ENCODE measurements at regions not wholly inside any gene's neighbourhood (a gene's known extent, or its start where the extent isn't known, plus 50 kb on each side); places are given as distances from the start of the nearest gene placed in this dataset.
A peak's percentile ranks its signal among the peaks of the same experiment; 100 is the strongest.

DNA sequence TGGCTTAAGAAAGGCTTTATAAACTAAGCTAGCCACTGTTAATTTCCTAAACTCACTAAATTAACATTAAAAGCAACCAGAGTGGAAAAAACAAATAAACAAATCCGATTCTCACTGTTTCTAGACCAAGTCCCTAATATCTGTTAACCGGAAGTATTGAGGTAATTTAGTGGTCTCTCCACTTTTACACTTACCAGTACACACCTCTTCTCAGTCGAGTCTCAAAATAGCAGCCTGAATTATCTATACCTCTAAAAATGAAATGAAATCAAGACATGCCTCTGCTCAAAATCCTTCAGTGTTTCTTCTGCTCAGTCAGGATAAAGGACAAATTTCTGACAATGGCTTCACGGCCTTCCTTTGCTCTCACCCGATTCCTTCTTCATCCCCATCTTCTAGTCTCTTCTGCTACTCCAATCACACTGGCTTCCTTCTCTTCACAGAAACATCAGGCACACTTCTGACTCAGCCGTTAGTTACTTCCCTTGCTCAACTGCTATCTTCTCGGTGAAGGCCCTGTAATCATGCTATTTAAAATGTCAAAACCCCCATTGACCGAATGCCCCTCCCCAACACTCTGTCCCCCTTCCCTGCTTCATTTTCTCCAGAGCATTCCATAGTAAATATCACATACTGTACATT is 161.3 kb downstream of the KITLG start:
- Histone ChIP-seq H3K4me3 (peak overlapping the region; percentile 87), H3K27ac (peak overlapping the region; percentile 91), H3K4me1 (ENCODE audit: insufficient read depth) (peaks cover 36% of the 10 kb centered on the region), H3F3A (ENCODE audit: insufficient read depth) (peaks cover 41% of the 10 kb centered on the region), H4K20me1 (ENCODE audit: insufficient read depth) (no peaks in the 10 kb centered on the region), H2AFZ (peak overlapping the region; percentile 30), H3K9me3 (ENCODE audit: low read depth) (no peaks in the 10 kb centered on the region), H3K4me2 (ENCODE audit: unreplicated experiment) (peak overlapping the region; percentile 99), H3K36me3 (ENCODE audit: low read depth) (no peaks in the 10 kb centered on the region), H3K9me2 (ENCODE audit: insufficient read depth) (no peaks in the 10 kb centered on the region), H3K79me2 (ENCODE audit: insufficient read depth) (peaks cover 55% of the 10 kb centered on the region), H3K9ac (peak overlapping the region; percentile 94), H3K27me3 (replicated peaks; ENCODE audit: insufficient read depth) (no peaks in the 10 kb centered on the region)
- WGBS, 2 experiments (ENCODE audit: low coverage in 1 of 2, low lambda C conversion rate in 2 of 2, missing lambda C conversion rate in 2 of 2): 6 to 12% methylated on average over 8 of the region's 8 CpGs
- peak; percentile 90 for DNase-seq
- in situ Hi-C loops (cut with MboI): no loop called here
- no peak for TF ChIP-seq EZH2 (IDR thresholded peaks at IDR 0.05; ENCODE audit: insufficient read depth, poor library complexity, severe bottlenecking)

DNA sequence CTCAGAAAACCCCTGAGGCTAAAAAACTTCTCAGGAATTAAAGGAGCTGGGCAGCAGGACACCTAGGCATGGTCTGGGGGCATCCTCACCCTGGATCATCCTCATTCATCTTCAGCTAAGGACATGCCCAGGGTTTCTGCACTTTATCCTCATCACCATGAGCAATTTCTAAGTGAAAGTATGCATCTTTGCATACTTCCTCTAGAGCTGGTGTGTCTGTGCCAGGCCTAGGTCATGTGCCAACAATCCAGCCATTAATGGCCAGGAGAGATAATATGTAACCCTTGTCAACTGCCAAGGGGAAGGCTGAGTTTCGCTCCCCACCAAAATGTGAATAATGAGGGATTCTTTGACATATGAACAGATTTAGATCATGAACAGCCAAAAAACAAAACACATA is 160.5 kb downstream of the KITLG start:
- in situ Hi-C loops (cut with MboI): no loop called here
- 84 to 94% methylated on average over 1 of the region's 1 CpG for WGBS, 2 experiments (ENCODE audit: low coverage in 1 of 2, low lambda C conversion rate in 2 of 2, missing lambda C conversion rate in 2 of 2)
- TF ChIP-seq EZH2 (IDR thresholded peaks at IDR 0.05; ENCODE audit: insufficient read depth, poor library complexity, severe bottlenecking) (no peak), EZH2phosphoT487 (IDR thresholded peaks at IDR 0.05; ENCODE audit: insufficient read depth, low read depth) (no peak)
- Histone ChIP-seq H3K27ac (peak overlapping the region; percentile 91), H3K9ac (peak overlapping the region; percentile 94), H3K27me3 (replicated peaks; ENCODE audit: insufficient read depth) (no peaks in the 10 kb centered on the region), H3K36me3 (ENCODE audit: low read depth) (no peaks in the 10 kb centered on the region), H3K4me1 (ENCODE audit: insufficient read depth) (peaks cover 28% of the 10 kb centered on the region), H3K4me2 (ENCODE audit: unreplicated experiment) (peak overlapping the region; percentile 99), H3K9me2 (ENCODE audit: insufficient read depth) (no peaks in the 10 kb centered on the region), H3K4me3 (peak overlapping the region; percentile 87), H3K9me3 (ENCODE audit: low read depth) (no peaks in the 10 kb centered on the region), H3F3A (ENCODE audit: insufficient read depth) (peaks cover 41% of the 10 kb centered on the region), H4K20me1 (ENCODE audit: insufficient read depth) (no peaks in the 10 kb centered on the region), H2AFZ (no peak overlapping the region), H3K79me2 (ENCODE audit: insufficient read depth) (peaks cover 47% of the 10 kb centered on the region)
- DNase-seq: peak; percentile 73

DNA sequence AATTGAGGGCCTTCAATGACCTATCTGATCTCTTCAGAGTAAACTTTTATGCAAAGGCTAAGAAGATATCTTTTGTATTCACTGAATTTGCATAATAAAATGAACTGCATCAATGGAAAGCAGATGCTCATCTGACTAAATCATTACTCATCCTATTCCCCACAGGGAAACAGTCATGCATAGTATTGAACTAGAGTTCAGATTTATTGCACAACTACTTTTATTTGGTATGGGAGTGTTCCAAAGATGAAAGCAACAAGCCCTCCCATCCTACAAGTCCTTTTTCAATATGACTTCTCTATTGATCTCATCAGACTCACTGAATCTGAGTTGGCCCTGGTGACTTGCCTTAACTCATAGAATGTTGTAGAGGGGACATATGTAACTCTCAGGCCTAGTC is 159.8 kb downstream of the KITLG start:
- Histone ChIP-seq H3K4me2 (ENCODE audit: unreplicated experiment) (peak overlapping the region; percentile 99), H3K9me3 (ENCODE audit: low read depth) (no peaks in the 10 kb centered on the region), H3K79me2 (ENCODE audit: insufficient read depth) (peaks cover 40% of the 10 kb centered on the region), H3F3A (ENCODE audit: insufficient read depth) (peaks cover 41% of the 10 kb centered on the region), H4K20me1 (ENCODE audit: insufficient read depth) (no peaks in the 10 kb centered on the region), H3K4me1 (ENCODE audit: insufficient read depth) (peaks cover 23% of the 10 kb centered on the region), H3K27ac (peak overlapping the region; percentile 91), H3K36me3 (ENCODE audit: low read depth) (no peaks in the 10 kb centered on the region), H3K9ac (peak overlapping the region; percentile 94), H3K27me3 (replicated peaks; ENCODE audit: insufficient read depth) (no peaks in the 10 kb centered on the region), H2AFZ (no peak overlapping the region), H3K9me2 (ENCODE audit: insufficient read depth) (no peaks in the 10 kb centered on the region), H3K4me3 (peak overlapping the region; percentile 87)
- in situ Hi-C loops (cut with MboI): no loop called here
- DNase-seq: peak; percentile 94
- no peak for TF ChIP-seq EZH2phosphoT487 (IDR thresholded peaks at IDR 0.05; ENCODE audit: insufficient read depth, low read depth)
- no peak for TF ChIP-seq EZH2 (IDR thresholded peaks at IDR 0.05; ENCODE audit: insufficient read depth, poor library complexity, severe bottlenecking)

DNA sequence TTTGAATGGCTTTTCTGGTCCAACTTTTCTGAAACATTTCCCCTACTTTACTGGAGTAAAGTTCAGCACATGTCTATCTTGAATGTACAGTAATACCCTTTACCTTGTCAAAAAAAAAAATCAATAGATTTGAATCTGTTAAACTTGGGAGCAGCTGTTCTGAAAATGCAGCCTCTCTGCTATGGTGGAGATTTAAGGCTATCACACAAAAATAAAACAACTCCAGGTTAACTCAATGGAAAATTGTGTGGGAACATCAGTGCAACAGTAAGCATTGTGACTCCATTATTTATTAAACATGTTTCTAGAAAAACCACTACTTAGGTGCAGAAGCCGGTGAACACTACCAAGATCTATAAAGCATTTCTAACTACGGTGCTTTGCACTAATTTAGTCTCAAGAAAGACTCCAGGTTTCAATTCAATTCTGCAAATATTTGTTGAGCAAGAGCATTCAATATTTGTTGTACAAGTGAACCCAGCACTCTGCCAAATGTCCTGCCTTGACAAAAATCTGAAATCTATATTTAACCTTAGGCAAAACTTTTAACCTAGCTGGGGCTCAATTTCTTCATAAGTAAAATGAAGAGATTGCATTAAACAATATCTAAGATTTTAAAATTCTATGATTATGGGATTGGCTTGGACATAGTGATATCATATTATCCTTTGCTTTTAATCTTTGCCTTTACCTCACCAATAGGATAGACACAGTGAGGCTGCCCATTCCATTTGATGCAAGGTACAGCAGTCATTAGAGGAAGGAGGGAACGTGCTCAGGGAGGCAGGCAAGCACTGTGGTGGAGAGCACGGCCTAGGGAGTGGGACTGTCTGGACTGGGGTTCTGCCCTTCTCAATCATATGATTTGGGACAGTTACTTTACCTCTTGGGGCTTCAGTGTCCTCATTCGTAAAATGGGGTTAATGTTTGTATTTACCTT is 155.2 kb downstream of the KITLG start:
- no peaks in the 10 kb centered on the region for H3K27me3 ChIP-seq (replicated peaks; ENCODE audit: insufficient read depth)
- no peak overlapping the region for H2AFZ ChIP-seq
- no peaks in the 10 kb centered on the region for H3K9me2 ChIP-seq (ENCODE audit: insufficient read depth)
- H3K4me1 ChIP-seq (ENCODE audit: insufficient read depth): peaks cover 14% of the 10 kb centered on the region
- no peak for TF ChIP-seq EZH2 (IDR thresholded peaks at IDR 0.05; ENCODE audit: insufficient read depth, poor library complexity, severe bottlenecking)
- TF ChIP-seq EZH2phosphoT487 (IDR thresholded peaks at IDR 0.05; ENCODE audit: insufficient read depth, low read depth): no peak
- 80 to 85% methylated on average over 5 of the region's 5 CpGs for WGBS, 2 experiments (ENCODE audit: low coverage in 1 of 2, low lambda C conversion rate in 2 of 2, missing lambda C conversion rate in 2 of 2)
- no peaks in the 10 kb centered on the region for H4K20me1 ChIP-seq (ENCODE audit: insufficient read depth)
- no peak overlapping the region for H3K4me2 ChIP-seq (ENCODE audit: unreplicated experiment)
- H3K9me3 ChIP-seq (ENCODE audit: low read depth): no peaks in the 10 kb centered on the region
- H3K36me3 ChIP-seq (ENCODE audit: low read depth): no peaks in the 10 kb centered on the region
- no peaks in the 10 kb centered on the region for H3K79me2 ChIP-seq (ENCODE audit: insufficient read depth)
- no peak overlapping the region for H3K9ac ChIP-seq
- no peak for DNase-seq
- no peak overlapping the region for H3K27ac ChIP-seq
- in situ Hi-C loops (cut with MboI): no loop called here
- H3F3A ChIP-seq (ENCODE audit: insufficient read depth): peaks cover 11% of the 10 kb centered on the region
- H3K4me3 ChIP-seq: no peak overlapping the region

All from GM23248 (cell line).